Islet precursor cell (in vitro differentiated cells): ENCODE measurements at regions not wholly inside any gene's neighbourhood (a gene's known extent, or its start where the extent isn't known, plus 50 kb on each side); places are given as distances from the start of the nearest gene placed in this dataset.
"Not testable (repeated sequence)": the region's sequence is repeated elsewhere in the genome, so short reads cannot be mapped to it uniquely, and the experiment has no call there.

ENCODE experiments used
- DNase-seq: peaks from one replicate; pipeline ENCODE4 v3.0.0-alpha.2; 2018

- DNase-seq: no peak
Measured at GRCh38 chr14:81584495-81584894, 50.8 kb upstream of the SEL1L start.

- no peak for DNase-seq
Measured at GRCh38 chr14:81589381-81590065, 55.9 kb upstream of the SEL1L start.

- no peak for DNase-seq
Measured at GRCh38 chr14:81591266-81591665, 57.6 kb upstream of the SEL1L start.

GRCh38 chr14:81594012-81594411 lies 60.4 kb upstream of the SEL1L start:
- DNase-seq: peak; percentile 76

GRCh38 chr14:81605660-81606059 lies 72.0 kb upstream of the SEL1L start:
- no peak for DNase-seq

GRCh38 chr14:81613341-81614045 lies 79.8 kb upstream of the SEL1L start:
- DNase-seq: no peak

- DNase-seq: not testable (repeated sequence)
Measured at GRCh38 chr14:81614302-81614701, 80.6 kb upstream of the SEL1L start.

GRCh38 chr14:81618695-81619094 lies 85.0 kb upstream of the SEL1L start:
- DNase-seq: no peak

GRCh38 chr14:81619816-81620215 lies 86.2 kb upstream of the SEL1L start:
- DNase-seq: no peak

- not testable (repeated sequence) for DNase-seq
Measured at GRCh38 chr14:81623771-81624396, 90.2 kb upstream of the SEL1L start.

- DNase-seq: no peak
Measured at GRCh38 chr14:81625343-81625742, 91.7 kb upstream of the SEL1L start.

- DNase-seq: no peak
Measured at GRCh38 chr14:81632157-81632556, 98.5 kb upstream of the SEL1L start.

GRCh38 chr14:81633496-81633895 lies 99.8 kb upstream of the SEL1L start:
- no peak for DNase-seq

GRCh38 chr14:81637639-81638038 lies 104.0 kb upstream of the SEL1L start:
- DNase-seq: no peak

- no peak for DNase-seq
Measured at GRCh38 chr14:81638656-81639280, 105.1 kb upstream of the SEL1L start.

GRCh38 chr14:81653626-81654025 lies 120.0 kb upstream of the SEL1L start:
- no peak for DNase-seq

GRCh38 chr14:81655423-81656314 lies 122.0 kb upstream of the SEL1L start:
- DNase-seq: peak; percentile 62

GRCh38 chr14:81656811-81657210 lies 123.2 kb upstream of the SEL1L start:
- no peak for DNase-seq

GRCh38 chr14:81662066-81662465 lies 128.4 kb upstream of the SEL1L start:
- DNase-seq: no peak

- DNase-seq: no peak
Measured at GRCh38 chr14:81662570-81663197, 129.0 kb upstream of the SEL1L start.

GRCh38 chr14:81668626-81669274 lies 135.1 kb upstream of the SEL1L start:
- no peak for DNase-seq

GRCh38 chr14:81669308-81669707 lies 135.7 kb upstream of the SEL1L start:
- no peak for DNase-seq
